K562 (cell line): ENCODE measurements at regions not wholly inside any gene's neighbourhood (a gene's known extent, or its start where the extent isn't known, plus 50 kb on each side); places are given as distances from the start of the nearest gene placed in this dataset.

Source experiments
- ATAC-seq: fragments of 200-7000 bp; cut with Tn5 transposase; 3 replicates; pipeline ENCODE4 v1.9.1; 2020; ENCODE audit warnings: moderate library complexity
- BruUV-seq: library from RNA; stranded (reverse); fragments of 400-500 nt; replicated peaks from 2 replicates; lab custom pipeline; 2021; lab: Mats Ljungman, UMichigan
- CTCF ChIA-PET: fragments of 300-600 bp; formaldehyde crosslinking; extraction: SDS; loops from one replicate; lab custom pipeline; 2021; ENCODE audit warnings: low intra/inter-chr PET ratio; lab: Yijun Ruan, JAX
- POLR2A ChIA-PET: fragments of 300-600, 350-650 bp; sonication (Branson Sonifier 250); formaldehyde crosslinking; extraction: SDS; loops from one replicate; lab custom pipeline; 2021; ENCODE audit warnings: antibody characterized with exemption, inconsistent platforms; lab: Yijun Ruan, JAX
- DNase-seq, 4 experiments: peaks; one replicate each; pipeline versions ENCODE4 v3.0.0 to v3.0.0-alpha.2; 2011 to 2018; ENCODE audit warnings: low spot score in 3 of 4, mixed read lengths in 3 of 4; ENCODE audit errors: extremely low read depth in 1 of 4
- FAIRE-seq: peaks from 2 replicates; lab custom pipeline; 2011; peaks lifted over from hg19 to GRCh38; lab: Jason Lieb, UNC
- H2AFZ ChIP-seq: 2 replicates; pipeline ENCODE4 v1.6.0; 2011; ENCODE audit warnings: low read depth, low read length, control low read depth, inconsistent platforms
- H3K27ac ChIP-seq: fragments of 200-600 bp; 3 replicates; pipeline ENCODE4 v1.8.0; 2011; ENCODE audit warnings: low read depth, mild to moderate bottlenecking, control low read depth, inconsistent platforms, low read length, moderate library complexity, mixed read lengths; ENCODE audit errors: extremely low read depth
- H3K27me3 ChIP-seq, 2 experiments: fragments of 300-600 bp in 1 of 2; 2 replicates in 1 of 2; 3 replicates in 1 of 2; pipeline versions ENCODE4 v1.6.0 to v1.8.0; 2011; ENCODE audit warnings: inconsistent platforms in 2 of 2, low read length in 2 of 2, mild to moderate bottlenecking in 1 of 2, mixed read lengths in 1 of 2, moderate library complexity in 1 of 2; ENCODE audit not compliant: control insufficient read depth in 2 of 2, insufficient read depth in 2 of 2
- H3K36me3 ChIP-seq: fragments of 300-600 bp; 3 replicates; pipeline ENCODE4 v1.8.0; 2011; ENCODE audit warnings: mild to moderate bottlenecking, low read length, inconsistent platforms; ENCODE audit not compliant: control insufficient read depth, insufficient read depth
- H3K4me1 ChIP-seq, 2 experiments: fragments of 200-600 bp in 1 of 2; replicated peaks in 1 of 2; 2 replicates in 1 of 2; 3 replicates in 1 of 2; pipeline versions ENCODE4 v1.5.1 to v1.8.0; 2011; ENCODE audit warnings: inconsistent platforms in 2 of 2, low read length in 2 of 2, mild to moderate bottlenecking in 1 of 2, mixed read lengths in 1 of 2, moderate library complexity in 1 of 2; ENCODE audit not compliant: control insufficient read depth in 2 of 2, insufficient read depth in 2 of 2
- H3K4me2 ChIP-seq: 2 replicates; pipeline ENCODE4 v1.6.1; 2011; ENCODE audit warnings: low read length, control low read depth, inconsistent platforms, mixed read lengths; ENCODE audit not compliant: insufficient read depth
- H3K4me3 ChIP-seq: fragments of 200-600 bp; sonication (generic), shearing (Covaris generic); 2 replicates; pipeline ENCODE4 v1.5.1; 2016; ENCODE audit warnings: control low read depth, inconsistent platforms
- H3K79me2 ChIP-seq: fragments of 200-600 bp; 3 replicates; pipeline ENCODE4 v1.8.0; 2011; ENCODE audit warnings: low read length, inconsistent platforms; ENCODE audit not compliant: control insufficient read depth, insufficient read depth
- H3K9ac ChIP-seq, 2 experiments: 2 replicates each; pipeline versions ENCODE4 v1.6.0 to v1.6.1; 2011; ENCODE audit warnings: low read depth in 2 of 2, low read length in 2 of 2, control low read depth in 1 of 2, inconsistent platforms in 1 of 2, mild to moderate bottlenecking in 1 of 2, mixed read lengths in 1 of 2; ENCODE audit not compliant: insufficient read depth in 1 of 2
- H3K9me1 ChIP-seq: one replicate; pipeline ENCODE4 v1.6.0; 2011; ENCODE audit warnings: inconsistent platforms, mild to moderate bottlenecking, low read length, moderate library complexity; ENCODE audit not compliant: control insufficient read depth, insufficient read depth
- H3K9me3 ChIP-seq: replicated peaks from 2 replicates; pipeline ENCODE4 v1.5.1; 2011; ENCODE audit warnings: low read depth, low read length, inconsistent platforms; ENCODE audit not compliant: control insufficient read depth, insufficient read depth
- H4K20me1 ChIP-seq: replicated peaks from 2 replicates; pipeline ENCODE4 v1.6.1; 2011; ENCODE audit warnings: low read length, inconsistent platforms, mixed read lengths; ENCODE audit not compliant: control insufficient read depth, insufficient read depth
- BCL6 ChIP-seq: fragments of 250-450 bp; sonication (Bioruptor Pico); IDR thresholded peaks from 2 replicates; pipeline ENCODE4 v1.4.0; 2020
- C11orf30 ChIP-seq: fragments of 450-650 bp; IDR thresholded peaks from 2 replicates; pipeline ENCODE4 v1.6.1; 2016; ENCODE audit warnings: low read depth, mild to moderate bottlenecking
- CEBPG ChIP-seq, 3 experiments: fragments of 200-800 bp in 1 of 3; sonication (Bioruptor generic) in 1 of 3; sonication (generic) in 1 of 3; formaldehyde crosslinking in 1 of 3; IDR thresholded peaks in 2 of 3; conservative IDR thresholded peaks in 1 of 3; 2 replicates each; pipeline versions ENCODE4 v1.6.1 to v1.8.0; 2016 to 2022; ENCODE audit warnings: missing compliant biosample characterization in 2 of 3, missing genetic modification characterization in 2 of 3, mild to moderate bottlenecking in 1 of 3, missing genetic modification reagents in 1 of 3
- ID3 ChIP-seq, 2 experiments: fragments of 250-450 bp in 1 of 2; fragments of 450-650 bp in 1 of 2; sonication (Bioruptor Pico) in 1 of 2; IDR thresholded peaks; 2 replicates each; pipeline versions ENCODE4 v1.6.1 to v1.8.0; 2016 to 2021; ENCODE audit warnings: mild to moderate bottlenecking in 2 of 2, moderate library complexity in 2 of 2, missing compliant biosample characterization in 1 of 2, missing genetic modification characterization in 1 of 2
- RBM22 ChIP-seq: fragments of 200-400 bp; formaldehyde crosslinking; IDR thresholded peaks from 2 replicates; pipeline ENCODE4 v1.6.1; 2018; ENCODE audit warnings: low read length, low read depth; ENCODE audit not compliant: poor library complexity, severe bottlenecking
- SREBF1 ChIP-seq: fragments of 150-350 bp; IDR thresholded peaks from 2 replicates; pipeline ENCODE4 v1.6.1; 2014; ENCODE audit warnings: antibody characterized with exemption, low read depth, low read length, borderline replicate concordance
- SRSF7 ChIP-seq: fragments of 200-400 bp; formaldehyde crosslinking; optimal IDR thresholded peaks from 2 replicates; pipeline ENCODE3; 2017; ENCODE audit warnings: mild to moderate bottlenecking, low read depth, low read length
- TRIM28 ChIP-seq: fragments of 450-650 bp; IDR thresholded peaks from 2 replicates; pipeline ENCODE4 v1.6.1; 2017
- WGBS: fragments of 100-300 bp; shearing (Covaris generic); methylation state at CpG from one replicate; pipeline ENCODE4 v1.1.6; 2016; ENCODE audit warnings: low coverage, mixed read lengths; ENCODE audit not compliant: insufficient coverage; ENCODE audit errors: missing lambda C conversion rate; 5-methylcytosine and 5-hydroxymethylcytosine counted together
- in situ Hi-C: fragments of 300-500 bp; cut with MboI; formaldehyde crosslinking; loops from 4 replicates; pipeline ENCODE4 v1.15.0; 2018; ENCODE audit warnings: inconsistent platforms, mixed read lengths
- intact Hi-C: fragments of 100-400 bp; cut with micrococcal nuclease; formaldehyde crosslinking; loops from 2 replicates; pipeline ENCODE4 v1.14.2; 2022
- TF ChIP-seq, protein P1 (sequence below): fragments of 200-800 bp; sonication (Bioruptor generic); IDR thresholded peaks from 2 replicates; pipeline ENCODE4 v1.6.1; 2017; ENCODE audit warnings: missing genetic modification characterization, missing compliant biosample characterization

GRCh38 chr2:34402376-34402775 lies 803.3 kb upstream of the FAM98A start:
- intact Hi-C loops = no loop called here
- FAIRE-seq (no peak), DNase-seq (no peak)
- no peak overlapping the region for H2AFZ ChIP-seq
- H3K27ac ChIP-seq = no peak overlapping the region
- H3K4me2 ChIP-seq = no peak overlapping the region
- H3K79me2 ChIP-seq = no peaks in the 10 kb centered on the region
- TF ChIP-seq SREBF1 (no peak), BCL6 (CRISPR knock-in tag) (no peak), C11orf30 (no peak), CEBPG (CRISPR knock-in tag; IDR thresholded peaks at IDR 0.05) (no peak), CEBPG (tag; conservative IDR thresholded peaks at IDR 0.05 in 1 of 2, IDR thresholded peaks at IDR 0.05 in 1 of 2) (no peak), ID3 (CRISPR knock-in tag; IDR thresholded peaks at IDR 0.05) (no peak), ID3 (tag; IDR thresholded peaks at IDR 0.05) (no peak), SRSF7 (no peak), RBM22 (no peak), TRIM28 (no peak)
- TF ChIP-seq, protein P1, sequence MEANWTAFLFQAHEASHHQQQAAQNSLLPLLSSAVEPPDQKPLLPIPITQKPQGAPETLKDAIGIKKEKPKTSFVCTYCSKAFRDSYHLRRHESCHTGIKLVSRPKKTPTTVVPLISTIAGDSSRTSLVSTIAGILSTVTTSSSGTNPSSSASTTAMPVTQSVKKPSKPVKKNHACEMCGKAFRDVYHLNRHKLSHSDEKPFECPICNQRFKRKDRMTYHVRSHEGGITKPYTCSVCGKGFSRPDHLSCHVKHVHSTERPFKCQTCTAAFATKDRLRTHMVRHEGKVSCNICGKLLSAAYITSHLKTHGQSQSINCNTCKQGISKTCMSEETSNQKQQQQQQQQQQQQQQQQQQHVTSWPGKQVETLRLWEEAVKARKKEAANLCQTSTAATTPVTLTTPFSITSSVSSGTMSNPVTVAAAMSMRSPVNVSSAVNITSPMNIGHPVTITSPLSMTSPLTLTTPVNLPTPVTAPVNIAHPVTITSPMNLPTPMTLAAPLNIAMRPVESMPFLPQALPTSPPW = no peak
- TF ChIP-seq, all 486 proteins: peak for 0
- ATAC-seq = no peak
- CTCF ChIA-PET = no interaction called here
- Histone ChIP-seq H3K4me3 (no peak overlapping the region), H3K9me3 (no peaks in the 10 kb centered on the region; the same call in 1 of the 2 replicates), H3K36me3 (no peaks in the 10 kb centered on the region), H3K27me3 (no peaks in the 10 kb centered on the region), H3K9me1 (no peaks in the 10 kb centered on the region), H3K4me1 (no peaks in the 10 kb centered on the region), H4K20me1 (no peaks in the 10 kb centered on the region), H3K9ac (no peak overlapping the region)
- WGBS = 2% methylated on average over 3 of the region's 3 CpGs
- no TSS peak for BruUV-seq
- POLR2A ChIA-PET = no interaction called here
- in situ Hi-C loops = no loop called here
